MCF 10A (cell line): ENCODE measurements at regions not wholly inside any gene's neighbourhood (a gene's known extent, or its start where the extent isn't known, plus 50 kb on each side); places are given as distances from the start of the nearest gene placed in this dataset.

Experiments
- BruUV-seq: library from RNA; stranded (reverse); fragments of 400-500 nt; replicated peaks from 2 replicates; lab custom pipeline; 2021; lab: Mats Ljungman, UMichigan
- CTCF ChIA-PET: fragments of 300-600 bp; sonication (Branson Sonifier 250); formaldehyde crosslinking; extraction: SDS; loops from one replicate; lab custom pipeline; 2021; ENCODE audit warnings: antibody characterized with exemption, inconsistent platforms; lab: Yijun Ruan, JAX
- POLR2A ChIA-PET: fragments of 300-600, 350-650 bp; sonication (Branson Sonifier 250); formaldehyde crosslinking; extraction: SDS; loops from one replicate; lab custom pipeline; 2020; ENCODE audit warnings: antibody characterized with exemption, inconsistent platforms; lab: Yijun Ruan, JAX
- DNase-seq: peaks from one replicate; pipeline ENCODE4 v3.0.0-alpha.2; 2018; ENCODE audit not compliant: unreplicated experiment
- H3K27ac Mint-ChIP-seq: one replicate; pipeline ENCODE4 v1.8.0; 2022; ENCODE audit warnings: mild to moderate bottlenecking, low read depth, mixed read lengths; ENCODE audit not compliant: unreplicated experiment
- H3K27me3 Mint-ChIP-seq: one replicate; pipeline ENCODE4 v1.8.0; 2022; ENCODE audit warnings: mixed read lengths; ENCODE audit not compliant: insufficient read depth, unreplicated experiment
- H3K36me3 Mint-ChIP-seq: one replicate; pipeline ENCODE4 v1.8.0; 2022; ENCODE audit warnings: mild to moderate bottlenecking, moderate library complexity, mixed read lengths; ENCODE audit not compliant: insufficient read depth, unreplicated experiment
- H3K4me1 Mint-ChIP-seq: one replicate; pipeline ENCODE4 v1.8.0; 2022; ENCODE audit warnings: mixed read lengths; ENCODE audit not compliant: insufficient read depth, unreplicated experiment
- H3K4me3 Mint-ChIP-seq: one replicate; pipeline ENCODE4 v1.8.0; 2022; ENCODE audit warnings: mild to moderate bottlenecking, moderate library complexity, mixed read lengths; ENCODE audit not compliant: unreplicated experiment
- H3K9me3 Mint-ChIP-seq: one replicate; pipeline ENCODE4 v1.8.0; 2022; ENCODE audit warnings: mixed read lengths; ENCODE audit not compliant: unreplicated experiment
- CTCF ChIP-seq: fragments of 200-600 bp; IDR thresholded peaks from one replicate; pipeline ENCODE4 v1.8.0; 2022; ENCODE audit warnings: antibody characterized with exemption, mild to moderate bottlenecking; ENCODE audit not compliant: unreplicated experiment
- intact Hi-C: fragments of 100-400 bp; cut with micrococcal nuclease; formaldehyde crosslinking; loops from 2 replicates; pipeline ENCODE4 v1.14.1; 2022

GRCh38 chr3:153951276-153951675, 169.9 kb upstream of the ARHGEF26 start:
- intact Hi-C loops = no loop called here
- no TSS peak for BruUV-seq
- CTCF ChIA-PET = interaction anchor here (0.6 to 1.2 kb wide), 4 partner anchors 19 to 515 kb away, joined by 3 to 4 read pairs (median 3); no protein-coding TSS in a partner anchor

GRCh38 chr3:153952091-153952490, 169.1 kb upstream of the ARHGEF26 start:
- no peaks in the 10 kb centered on the region for H3K36me3 Mint-ChIP-seq
- POLR2A ChIA-PET = interaction anchor here (0.7 kb wide), 1 partner anchor 10 kb away, joined by 3 read pairs; no protein-coding TSS in a partner anchor
- CTCF ChIA-PET = interaction anchor here (0.7 to 1.2 kb wide), 2 partner anchors 19 to 62 kb away, joined by 3 to 4 read pairs; no protein-coding TSS in a partner anchor
- H3K27me3 Mint-ChIP-seq = no peaks in the 10 kb centered on the region
- no TSS peak for BruUV-seq
- H3K4me3 Mint-ChIP-seq = no peak overlapping the region
- H3K9me3 Mint-ChIP-seq = no peaks in the 10 kb centered on the region
- H3K27ac Mint-ChIP-seq = no peak overlapping the region
- intact Hi-C loops = no loop called here
- no peak for DNase-seq
- TF ChIP-seq CTCF = no peak
- H3K4me1 Mint-ChIP-seq = no peaks in the 10 kb centered on the region

More at GRCh38 chr3:153951276-153951675, 169.9 kb upstream of the ARHGEF26 start:
- no peak overlapping the region for H3K4me3 Mint-ChIP-seq
- no peak for DNase-seq
- no peaks in the 10 kb centered on the region for H3K9me3 Mint-ChIP-seq
- H3K4me1 Mint-ChIP-seq = no peaks in the 10 kb centered on the region
- no peak for TF ChIP-seq CTCF
- H3K27ac Mint-ChIP-seq = no peak overlapping the region
- no peaks in the 10 kb centered on the region for H3K36me3 Mint-ChIP-seq
- POLR2A ChIA-PET = interaction anchor here (0.7 kb wide), 1 partner anchor 784 kb away, joined by 3 read pairs; no protein-coding TSS in a partner anchor
- H3K27me3 Mint-ChIP-seq = no peaks in the 10 kb centered on the region

- Mint-ChIP-seq H3K27me3 (no peaks in the 10 kb centered on the region), H3K4me3 (no peak overlapping the region), H3K4me1 (no peaks in the 10 kb centered on the region), H3K9me3 (no peaks in the 10 kb centered on the region), H3K27ac (no peak overlapping the region), H3K36me3 (no peaks in the 10 kb centered on the region)
- TF ChIP-seq CTCF = no peak
- DNase-seq = no peak
- ChIA-PET POLR2A (no interaction called here), CTCF (no interaction called here)
- intact Hi-C loops = no loop called here
- no TSS peak for BruUV-seq
These were observed 164.6 kb upstream of the ARHGEF26 start for GRCh38 chr3:153956613-153957012.

GRCh38 chr3:153957421-153957820, 163.8 kb upstream of the ARHGEF26 start:
- intact Hi-C loops = no loop called here
- TF ChIP-seq CTCF = no peak
- POLR2A ChIA-PET = no interaction called here
- H3K27ac Mint-ChIP-seq = no peak overlapping the region
- H3K4me3 Mint-ChIP-seq = no peak overlapping the region
- no peaks in the 10 kb centered on the region for H3K9me3 Mint-ChIP-seq
- H3K36me3 Mint-ChIP-seq = no peaks in the 10 kb centered on the region
- no peak for DNase-seq
- CTCF ChIA-PET = interaction anchor here (0.6 to 1.9 kb wide), 3 partner anchors 14 to 1453 kb away, joined by 3 to 9 read pairs (median 3); no protein-coding TSS in a partner anchor
- H3K27me3 Mint-ChIP-seq = no peaks in the 10 kb centered on the region
- H3K4me1 Mint-ChIP-seq = no peaks in the 10 kb centered on the region
- BruUV-seq = no TSS peak
